H1 (cell line): ENCODE measurements at regions not wholly inside any gene's neighbourhood (a gene's known extent, or its start where the extent isn't known, plus 50 kb on each side); places are given as distances from the start of the nearest gene placed in this dataset.

Experiments
- ASH2L ChIP-seq: fragments of 200-600, 300-600 bp; sonication (generic); IDR thresholded peaks from one replicate; pipeline ENCODE4 v1.7.1; 2017; ENCODE audit warnings: low read length
- ATF3 ChIP-seq: IDR thresholded peaks from 2 replicates; pipeline ENCODE4 v1.6.1; 2011; ENCODE audit warnings: low read depth, mild to moderate bottlenecking, low read length; ENCODE audit not compliant: insufficient read depth
- CBX8 ChIP-seq: fragments of 300-800, 300-1000 bp; sonication (generic); IDR thresholded peaks from 2 replicates; pipeline ENCODE4 v1.7.1; 2016; ENCODE audit warnings: low read depth, low read length, borderline replicate concordance
- CHD2 ChIP-seq: IDR thresholded peaks from 2 replicates; pipeline ENCODE4 v1.6.1; 2012; ENCODE audit warnings: low read length, improper control_type of control experiment
- CTBP2 ChIP-seq: IDR thresholded peaks from 2 replicates; pipeline ENCODE4 v1.7.0; 2011; ENCODE audit warnings: borderline replicate concordance, mild to moderate bottlenecking, moderate library complexity, mixed read lengths, low read length; ENCODE audit not compliant: insufficient read depth, insufficient read length
- EP300 ChIP-seq, 2 experiments: IDR thresholded peaks; 1 replicate in 1 of 2; 2 replicates in 1 of 2; pipeline ENCODE4 v1.6.1; 2011 to 2012; ENCODE audit warnings: low read depth in 2 of 2, low read length in 2 of 2, mild to moderate bottlenecking in 2 of 2, borderline replicate concordance in 1 of 2, inconsistent platforms in 1 of 2, moderate library complexity in 1 of 2
- EZH2 ChIP-seq: fragments of 200-600 bp; sonication (generic); IDR thresholded peaks from 2 replicates; pipeline ENCODE4 v1.7.1; 2012; ENCODE audit warnings: low read depth, mild to moderate bottlenecking, moderate library complexity, low read length, inconsistent platforms; ENCODE audit not compliant: severe bottlenecking
- GTF2F1 ChIP-seq: IDR thresholded peaks from 2 replicates; pipeline ENCODE4 v1.6.1; 2012; ENCODE audit warnings: low read depth, low read length, improper control_type of control experiment, borderline replicate concordance
- HDAC6 ChIP-seq: IDR thresholded peaks from one replicate; pipeline ENCODE4 v1.7.1; 2012; ENCODE audit warnings: low read depth, mild to moderate bottlenecking, inconsistent platforms, low read length, moderate library complexity
- NRF1 ChIP-seq: IDR thresholded peaks from 2 replicates; pipeline ENCODE4 v1.6.1; 2011; ENCODE audit warnings: mild to moderate bottlenecking, low read depth, low read length, improper control_type of control experiment
- POLR2A ChIP-seq, 2 experiments: IDR thresholded peaks; 1 replicate in 1 of 2; 2 replicates in 1 of 2; pipeline ENCODE4 v1.6.1; 2011; ENCODE audit warnings: low read depth in 2 of 2, low read length in 2 of 2, mild to moderate bottlenecking in 2 of 2; ENCODE audit errors: control extremely low read depth in 1 of 2
- POU5F1 ChIP-seq: IDR thresholded peaks from 2 replicates; pipeline ENCODE4 v1.6.1; 2011; ENCODE audit warnings: low read depth, mild to moderate bottlenecking, low read length, moderate library complexity
- SUZ12 ChIP-seq: fragments of 200-600 bp; sonication (generic); IDR thresholded peaks from 2 replicates; pipeline ENCODE4 v1.6.1; 2012; ENCODE audit warnings: mild to moderate bottlenecking, inconsistent platforms, low read length, moderate library complexity, mixed read lengths
- TAF7 ChIP-seq: optimal IDR thresholded peaks from 2 replicates; pipeline ENCODE3; 2011; ENCODE audit warnings: low read depth, mild to moderate bottlenecking, inconsistent platforms, low read length, moderate library complexity, borderline replicate concordance
- USF2 ChIP-seq: IDR thresholded peaks from 2 replicates; pipeline ENCODE4 v1.6.1; 2011; ENCODE audit warnings: low read length, improper control_type of control experiment

- TF ChIP-seq NRF1, result no peak
- no peak for TF ChIP-seq CHD2
- TF ChIP-seq USF2, result no peak
- no peak for TF ChIP-seq GTF2F1
- TF ChIP-seq ATF3, result no peak
- peak; percentile 59 for TF ChIP-seq EZH2
- no peak for TF ChIP-seq CTBP2
- peak; percentile 72 for TF ChIP-seq ASH2L
- no peak for TF ChIP-seq TAF7
- no peak for TF ChIP-seq EP300 (IDR thresholded peaks at IDR 0.05; ENCODE audit: borderline replicate concordance in 1 of 2, low read depth in 2 of 2, low read length in 2 of 2)
- no peak for TF ChIP-seq POLR2A (IDR thresholded peaks at IDR 0.05; ENCODE audit: control extremely low read depth in 1 of 2, low read depth in 2 of 2, low read length in 2 of 2)
- no peak for TF ChIP-seq POU5F1
- TF ChIP-seq SUZ12, result peak; percentile 62; the same call in 1 of the 2 replicates
- TF ChIP-seq HDAC6, result no peak
- no peak for TF ChIP-seq CBX8
These were observed 281.2 kb downstream of the RRAGC start (continued) for GRCh38 chr1:38578271-38578951.
